Endodermal cell (in vitro differentiated cells): ENCODE measurements at regions not wholly inside any gene's neighbourhood (a gene's known extent, or its start where the extent isn't known, plus 50 kb on each side); places are given as distances from the start of the nearest gene placed in this dataset.

ENCODE experiments used
- DNase-seq: peaks from one replicate; pipeline ENCODE4 v3.0.0-alpha.2; 2017
- H3K27ac ChIP-seq: 2 replicates; pipeline ENCODE4 v1.5.1; 2013; ENCODE audit warnings: mild to moderate bottlenecking, low read depth, low read length, moderate library complexity
- H3K27me3 ChIP-seq: 2 replicates; pipeline ENCODE4 v1.6.1; 2013; ENCODE audit warnings: mild to moderate bottlenecking, low read length, moderate library complexity; ENCODE audit not compliant: insufficient read depth, control insufficient read depth, poor library complexity, severe bottlenecking
- H3K36me3 ChIP-seq: 2 replicates; pipeline ENCODE4 v1.7.0; 2013; ENCODE audit warnings: mild to moderate bottlenecking, low read length, moderate library complexity; ENCODE audit not compliant: control insufficient read depth, insufficient read depth
- H3K4me1 ChIP-seq: one replicate; pipeline ENCODE4 v1.7.0; 2013; ENCODE audit warnings: low read length; ENCODE audit not compliant: control insufficient read depth, insufficient read depth
- H3K4me3 ChIP-seq: 2 replicates; pipeline ENCODE4 v1.5.1; 2013; ENCODE audit warnings: mild to moderate bottlenecking, low read length, moderate library complexity
- H3K9ac ChIP-seq: 2 replicates; pipeline ENCODE4 v1.6.1; 2013; ENCODE audit warnings: mild to moderate bottlenecking, low read length, moderate library complexity; ENCODE audit not compliant: poor library complexity, severe bottlenecking; ENCODE audit errors: extremely low read depth
- H3K9me3 ChIP-seq: 2 replicates; pipeline ENCODE4 v1.6.1; 2013; ENCODE audit warnings: mild to moderate bottlenecking, low read length, moderate library complexity; ENCODE audit not compliant: control insufficient read depth
- H3K27ac Mint-ChIP-seq: 2 replicates; pipeline ENCODE4 v1.8.0; 2020; ENCODE audit warnings: mixed read lengths
- H3K27me3 Mint-ChIP-seq: 2 replicates; pipeline ENCODE4 v1.8.0; 2021; ENCODE audit warnings: mild to moderate bottlenecking, mixed read lengths; ENCODE audit not compliant: insufficient read depth
- H3K36me3 Mint-ChIP-seq: 2 replicates; pipeline ENCODE4 v1.8.0; 2020; ENCODE audit warnings: low read depth, mixed read lengths
- H3K4me1 Mint-ChIP-seq: 2 replicates; pipeline ENCODE4 v1.8.0; 2020; ENCODE audit warnings: mixed read lengths
- H3K4me3 Mint-ChIP-seq: 2 replicates; pipeline ENCODE4 v1.8.0; 2020; ENCODE audit warnings: mild to moderate bottlenecking, moderate library complexity, mixed read lengths
- H3K9me3 Mint-ChIP-seq: 2 replicates; pipeline ENCODE4 v1.8.0; 2020; ENCODE audit warnings: mild to moderate bottlenecking, mixed read lengths
- CTCF ChIP-seq: fragments of 200-600 bp; sonication (generic); conservative IDR thresholded peaks from 2 replicates; pipeline ENCODE4 v1.5.0; 2021; ENCODE audit warnings: antibody characterized with exemption, mild to moderate bottlenecking
- WGBS, 2 experiments: methylation state at CpG; one replicate each; pipeline versions ENCODE4 v1.1.5 to v1.1.7; 2013; ENCODE audit warnings: missing lambda C conversion rate in 2 of 2, mixed read lengths in 1 of 2; ENCODE audit not compliant: insufficient coverage in 1 of 2, insufficient read length in 1 of 2; 5-methylcytosine and 5-hydroxymethylcytosine counted together

DNA sequence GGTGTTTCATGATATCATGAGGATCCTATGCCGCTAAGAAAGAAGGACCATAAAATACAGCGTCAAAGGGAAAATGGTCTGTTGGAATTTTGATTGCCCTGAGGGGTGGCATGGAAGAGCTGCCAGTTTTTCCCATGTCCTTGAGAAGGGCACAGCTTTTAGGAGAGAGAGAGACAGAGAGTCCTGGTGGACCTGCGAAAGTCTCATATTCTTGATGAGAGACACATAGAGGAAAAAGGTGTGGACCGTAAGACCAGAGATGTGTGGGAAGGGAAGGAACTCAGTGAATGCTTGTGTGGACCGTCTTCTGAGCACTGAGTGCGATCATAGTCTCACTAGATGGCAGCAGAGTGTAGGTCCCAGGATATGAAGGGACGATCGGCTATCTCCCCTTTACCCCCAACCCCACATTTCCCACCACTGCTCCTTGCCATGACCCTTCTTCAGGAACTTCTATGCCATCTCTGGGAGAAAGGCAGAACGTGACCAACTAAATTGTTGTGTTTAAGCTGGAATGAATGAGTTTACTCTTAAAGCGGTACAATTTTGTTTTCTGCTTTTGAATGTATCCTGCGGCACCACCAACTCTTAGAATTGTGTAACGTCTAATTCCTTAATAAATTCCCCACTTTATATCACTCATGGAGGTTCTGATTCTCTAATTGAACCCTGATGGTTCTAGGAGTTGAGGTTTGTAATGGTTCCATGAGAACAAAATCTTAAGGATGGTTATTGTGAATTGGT, 117.7 kb downstream of the CTH start:
- no peak overlapping the region for H3K27ac ChIP-seq
- Mint-ChIP-seq H3K9me3 (no peaks in the 10 kb centered on the region), H3K4me3 (no peak overlapping the region), H3K36me3 (no peaks in the 10 kb centered on the region), H3K27ac (no peak overlapping the region), H3K27me3 (peaks cover 19% of the 10 kb centered on the region), H3K4me1 (peaks cover 6% of the 10 kb centered on the region)
- H3K27me3 ChIP-seq: no peaks in the 10 kb centered on the region
- H3K9ac ChIP-seq: no peak overlapping the region
- WGBS, 2 experiments: 51 to 55% methylated on average over 6 to 12 of the region's 12 CpGs
- TF ChIP-seq CTCF: peak; percentile 83
- peak; percentile 83 for DNase-seq
- H3K4me1 ChIP-seq: no peaks in the 10 kb centered on the region
- H3K9me3 ChIP-seq: no peaks in the 10 kb centered on the region
- H3K36me3 ChIP-seq: no peaks in the 10 kb centered on the region
- no peak overlapping the region for H3K4me3 ChIP-seq

DNA sequence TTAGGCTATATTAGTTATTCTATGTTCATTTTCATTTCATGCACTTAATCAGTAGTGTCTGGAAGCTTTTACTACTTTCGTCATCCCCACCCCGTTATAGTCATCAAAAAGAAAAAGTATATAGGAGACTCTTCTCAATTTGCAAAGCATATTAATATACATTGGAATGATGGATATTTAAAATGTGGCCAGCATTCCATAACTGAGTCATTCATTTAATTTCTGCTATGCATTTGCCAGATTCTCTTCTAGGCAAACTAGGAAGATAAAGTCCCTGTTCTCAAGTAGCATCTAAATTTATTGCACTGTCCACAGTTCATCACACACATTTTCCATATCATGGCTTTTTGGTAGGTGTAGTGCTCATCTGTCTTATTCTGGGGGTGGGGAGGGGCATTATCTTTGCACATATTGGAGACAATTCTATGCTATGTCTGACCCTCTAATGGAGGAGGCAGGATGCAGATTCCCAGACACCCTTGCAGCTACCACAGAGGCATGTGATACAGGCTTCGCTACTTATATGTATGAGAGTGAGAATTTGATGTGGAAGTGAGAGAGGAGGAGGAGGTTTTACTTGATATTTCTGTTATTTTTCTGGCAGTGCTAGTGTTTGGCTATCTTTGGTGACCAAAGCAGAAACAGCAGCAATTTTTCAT, 125.8 kb downstream of the CTH start:
- H3K36me3 Mint-ChIP-seq: no peaks in the 10 kb centered on the region
- H3K9me3 ChIP-seq: no peaks in the 10 kb centered on the region
- H3K27me3 ChIP-seq: no peaks in the 10 kb centered on the region
- H3K9ac ChIP-seq: no peak overlapping the region
- peaks cover 9% of the 10 kb centered on the region for H3K27me3 Mint-ChIP-seq
- 97 to 100% methylated on average over 1 to 2 of the region's 3 CpGs for WGBS, 2 experiments
- TF ChIP-seq CTCF: no peak
- H3K4me3 Mint-ChIP-seq: no peak overlapping the region
- H3K27ac ChIP-seq: no peak overlapping the region
- no peaks in the 10 kb centered on the region for H3K4me1 Mint-ChIP-seq
- no peak overlapping the region for H3K27ac Mint-ChIP-seq
- no peaks in the 10 kb centered on the region for H3K9me3 Mint-ChIP-seq
- no peak for DNase-seq
- no peaks in the 10 kb centered on the region for H3K4me1 ChIP-seq
- no peak overlapping the region for H3K4me3 ChIP-seq
- H3K36me3 ChIP-seq: no peaks in the 10 kb centered on the region

- H3K36me3 ChIP-seq: no peaks in the 10 kb centered on the region
- DNase-seq: no peak
- Mint-ChIP-seq H3K9me3 (no peaks in the 10 kb centered on the region), H3K36me3 (no peaks in the 10 kb centered on the region), H3K27ac (no peak overlapping the region), H3K27me3 (peaks cover 7% of the 10 kb centered on the region), H3K4me1 (no peaks in the 10 kb centered on the region), H3K4me3 (no peak overlapping the region)
- no peak overlapping the region for H3K27ac ChIP-seq
- no peaks in the 10 kb centered on the region for H3K9me3 ChIP-seq
- TF ChIP-seq CTCF: no peak
- WGBS, 2 experiments: 90 to 100% methylated on average over 1 to 3 of the region's 3 CpGs
- H3K4me1 ChIP-seq: no peaks in the 10 kb centered on the region
- H3K27me3 ChIP-seq: no peaks in the 10 kb centered on the region
- H3K4me3 ChIP-seq: no peak overlapping the region
- H3K9ac ChIP-seq: no peak overlapping the region
Observed at GRCh38 chr1:70537788-70538187, 126.7 kb downstream of the CTH start.
